ENCODE measurements at regions not wholly inside any gene's neighbourhood (a gene's known extent, or its start where the extent isn't known, plus 50 kb on each side); places are given as distances from the start of the nearest gene placed in this dataset.
A peak's percentile ranks its signal among the peaks of the same experiment; 100 is the strongest.

DNA sequence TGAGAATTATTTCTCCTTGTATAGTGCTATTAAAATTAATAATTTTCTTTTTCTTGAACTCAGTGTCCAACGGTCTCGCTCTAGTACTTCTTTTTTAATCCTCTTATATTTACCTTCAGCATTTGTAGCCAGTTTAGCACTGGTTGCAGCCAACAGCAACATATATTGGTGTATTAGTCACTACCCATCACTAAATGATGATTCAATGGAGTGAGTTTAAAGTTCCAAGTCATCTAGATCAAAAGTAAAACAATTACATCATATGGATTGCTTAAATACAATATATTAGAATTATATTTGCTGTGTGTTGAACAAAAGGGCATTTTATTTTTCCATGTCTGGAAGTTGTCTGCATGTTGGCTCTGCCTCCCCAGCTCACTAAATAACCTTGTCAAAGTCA lies 591.8 kb downstream of the ADGRL2 start:
- TF ChIP-seq, protein P1, sequence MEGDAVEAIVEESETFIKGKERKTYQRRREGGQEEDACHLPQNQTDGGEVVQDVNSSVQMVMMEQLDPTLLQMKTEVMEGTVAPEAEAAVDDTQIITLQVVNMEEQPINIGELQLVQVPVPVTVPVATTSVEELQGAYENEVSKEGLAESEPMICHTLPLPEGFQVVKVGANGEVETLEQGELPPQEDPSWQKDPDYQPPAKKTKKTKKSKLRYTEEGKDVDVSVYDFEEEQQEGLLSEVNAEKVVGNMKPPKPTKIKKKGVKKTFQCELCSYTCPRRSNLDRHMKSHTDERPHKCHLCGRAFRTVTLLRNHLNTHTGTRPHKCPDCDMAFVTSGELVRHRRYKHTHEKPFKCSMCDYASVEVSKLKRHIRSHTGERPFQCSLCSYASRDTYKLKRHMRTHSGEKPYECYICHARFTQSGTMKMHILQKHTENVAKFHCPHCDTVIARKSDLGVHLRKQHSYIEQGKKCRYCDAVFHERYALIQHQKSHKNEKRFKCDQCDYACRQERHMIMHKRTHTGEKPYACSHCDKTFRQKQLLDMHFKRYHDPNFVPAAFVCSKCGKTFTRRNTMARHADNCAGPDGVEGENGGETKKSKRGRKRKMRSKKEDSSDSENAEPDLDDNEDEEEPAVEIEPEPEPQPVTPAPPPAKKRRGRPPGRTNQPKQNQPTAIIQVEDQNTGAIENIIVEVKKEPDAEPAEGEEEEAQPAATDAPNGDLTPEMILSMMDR (conservative IDR thresholded peaks at IDR 0.05; ENCODE audit: low read depth, low read length) = no peak
- peak; percentile 66 for DNase-seq (ENCODE audit: low read depth)
- H3K4me3 ChIP-seq (ENCODE audit: low read length) = no peak overlapping the region

DNA sequence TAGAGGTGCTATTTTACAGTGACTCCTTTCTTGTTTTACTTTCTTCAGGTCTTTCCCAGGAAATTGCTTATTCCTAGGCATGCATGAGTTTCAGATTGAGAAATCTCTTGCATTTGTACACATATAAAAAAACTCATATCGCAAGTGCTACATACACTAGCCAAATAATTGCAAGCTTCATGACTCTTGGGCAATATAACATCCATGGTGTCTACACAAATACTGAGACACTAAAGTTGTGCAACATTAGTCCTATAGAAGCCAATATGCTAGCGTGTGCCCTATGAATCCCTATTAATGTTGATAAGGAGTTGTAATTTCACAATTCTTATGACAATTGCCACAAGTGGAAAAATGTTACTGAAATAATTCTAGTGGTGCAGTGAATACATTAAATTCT lies 591.0 kb downstream of the ADGRL2 start:
- no peak for DNase-seq (ENCODE audit: low read depth)
- TF ChIP-seq, protein P1 (conservative IDR thresholded peaks at IDR 0.05; ENCODE audit: low read depth, low read length) = no peak
- no peak overlapping the region for H3K4me3 ChIP-seq (ENCODE audit: low read length)

GRCh38 chr1:82390627-82391026 lies 589.9 kb downstream of the ADGRL2 start:
- TF ChIP-seq, protein P1 (conservative IDR thresholded peaks at IDR 0.05; ENCODE audit: low read depth, low read length) = no peak
- no peak overlapping the region for H3K4me3 ChIP-seq (ENCODE audit: low read length)
- DNase-seq (ENCODE audit: low read depth) = no peak

DNA sequence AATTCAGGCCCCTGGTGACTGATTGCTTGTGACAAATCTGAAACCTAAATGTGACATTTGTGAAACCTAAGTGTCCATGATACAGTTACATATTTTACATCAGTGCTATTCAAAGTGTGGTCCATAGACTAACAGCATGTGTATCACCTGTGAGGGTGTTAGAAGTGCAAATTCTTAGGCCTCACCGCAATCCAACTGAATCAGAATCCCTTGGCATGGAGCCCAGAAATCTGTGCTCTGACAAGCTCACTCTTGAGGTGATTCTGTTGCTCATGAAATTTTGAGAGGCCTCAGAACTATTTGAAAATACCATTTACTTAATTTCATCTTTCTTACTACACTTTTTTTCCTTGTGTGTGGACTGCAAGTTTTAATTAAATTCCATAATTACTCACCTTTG lies 587.9 kb downstream of the ADGRL2 start:
- no peak overlapping the region for H3K4me3 ChIP-seq (ENCODE audit: low read length)
- TF ChIP-seq, protein P1 (conservative IDR thresholded peaks at IDR 0.05; ENCODE audit: low read depth, low read length) = no peak
- peak; percentile 91 for DNase-seq (ENCODE audit: low read depth)

DNA sequence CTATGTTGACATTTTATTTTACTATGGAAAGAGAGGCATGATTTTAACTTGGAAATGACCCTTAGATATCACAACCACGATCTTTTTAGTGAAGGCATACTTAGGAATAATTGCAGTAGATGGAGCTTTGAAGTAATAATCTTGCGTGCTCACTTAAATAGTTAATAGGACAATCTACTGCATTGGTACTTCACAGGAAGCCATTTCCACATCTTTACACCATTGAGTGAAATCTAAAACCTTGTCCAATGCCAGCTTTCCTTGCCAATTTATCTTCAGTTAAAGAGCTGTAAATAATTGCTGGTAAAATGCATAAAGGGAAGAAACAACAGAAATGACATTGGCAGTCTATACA lies 586.3 kb downstream of the ADGRL2 start:
- TF ChIP-seq, protein P1 (conservative IDR thresholded peaks at IDR 0.05; ENCODE audit: low read depth, low read length) = no peak
- DNase-seq (ENCODE audit: low read depth) = no peak
- no peak overlapping the region for H3K4me3 ChIP-seq (ENCODE audit: low read length)

GRCh38 chr1:82386365-82387011 lies 585.8 kb downstream of the ADGRL2 start:
- DNase-seq (ENCODE audit: low read depth) = peak; percentile 16
- TF ChIP-seq, protein P1 (conservative IDR thresholded peaks at IDR 0.05; ENCODE audit: low read depth, low read length) = no peak

GRCh38 chr1:82384776-82385175 lies 584.0 kb downstream of the ADGRL2 start:
- H3K4me3 ChIP-seq (ENCODE audit: low read length) = no peak overlapping the region
- TF ChIP-seq, protein P1 (conservative IDR thresholded peaks at IDR 0.05; ENCODE audit: low read depth, low read length) = no peak
- DNase-seq (ENCODE audit: low read depth) = no peak

More at GRCh38 chr1:82386365-82387011, 585.8 kb downstream of the ADGRL2 start:
- no peak overlapping the region for H3K4me3 ChIP-seq (ENCODE audit: low read length)

All from retinal pigment epithelial cell (primary cell).